Suprapubic skin (tissue), 3 donors: ENCODE measurements at regions not wholly inside any gene's neighbourhood (a gene's known extent, or its start where the extent isn't known, plus 50 kb on each side); places are given as distances from the start of the nearest gene placed in this dataset.

Experiments
- CTCF ChIP-seq, 2 donors: fragments of 200-600 bp in 1 of 2; fragments of 450-650 bp in 1 of 2; sonication (generic) in 1 of 2; IDR thresholded peaks; one replicate each; pipeline ENCODE4 v1.5.1; 2016 to 2019; ENCODE audit warnings: antibody characterized with exemption in 2 of 2, mild to moderate bottlenecking in 1 of 2, moderate library complexity in 1 of 2
- EP300 ChIP-seq: sonication (generic); formaldehyde crosslinking; IDR thresholded peaks from one replicate; pipeline ENCODE4 v1.6.1; 2017; ENCODE audit warnings: antibody characterized with exemption
- POLR2A ChIP-seq, 2 donors: fragments of 450-650 bp; IDR thresholded peaks; one replicate each; pipeline ENCODE4 v1.6.1; 2017; ENCODE audit warnings: antibody characterized with exemption in 2 of 2, mild to moderate bottlenecking in 2 of 2, moderate library complexity in 2 of 2

GRCh38 chr5:107021575-107021974, 649.2 kb downstream of the EFNA5 start:
- TF ChIP-seq CTCF (IDR thresholded peaks at IDR 0.05) (no peak), POLR2A (IDR thresholded peaks at IDR 0.05) (no peak), EP300 (no peak)
